Activated CD4-positive, alpha-beta T cell treated with anti-CD3 and anti-CD28 coated beads, Interleukin-2, amount 50 U/mL, for 48 hours (primary cell): ENCODE measurements at regions not wholly inside any gene's neighbourhood (a gene's known extent, or its start where the extent isn't known, plus 50 kb on each side); places are given as distances from the start of the nearest gene placed in this dataset.
"Not testable (repeated sequence)": the region's sequence is repeated elsewhere in the genome, so short reads cannot be mapped to it uniquely, and the experiment has no call there.

Experiments
- DNase-seq, 2 experiments: peaks; one replicate each; pipeline ENCODE4 v3.0.0-alpha.2; 2020

DNA sequence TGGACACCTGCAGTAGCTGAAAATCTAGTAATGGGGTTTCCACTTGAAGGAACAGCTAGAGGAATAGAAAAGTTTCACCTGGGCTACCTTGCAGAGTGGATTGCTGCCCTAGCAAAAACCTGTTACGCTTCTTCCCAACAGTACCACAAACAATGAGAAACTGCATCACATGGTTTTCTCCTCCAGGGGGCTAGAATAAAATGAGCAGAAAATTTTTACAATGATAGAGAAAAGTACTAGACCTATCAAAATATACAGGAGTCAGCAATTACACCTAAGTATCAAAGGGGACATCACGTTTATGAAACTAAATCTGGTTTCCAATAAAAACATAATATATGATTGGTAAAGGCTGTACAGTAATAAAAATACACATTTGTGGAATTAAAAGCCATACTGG lies 423.1 kb upstream of the PITX2 start:
- DNase-seq: no peak

DNA sequence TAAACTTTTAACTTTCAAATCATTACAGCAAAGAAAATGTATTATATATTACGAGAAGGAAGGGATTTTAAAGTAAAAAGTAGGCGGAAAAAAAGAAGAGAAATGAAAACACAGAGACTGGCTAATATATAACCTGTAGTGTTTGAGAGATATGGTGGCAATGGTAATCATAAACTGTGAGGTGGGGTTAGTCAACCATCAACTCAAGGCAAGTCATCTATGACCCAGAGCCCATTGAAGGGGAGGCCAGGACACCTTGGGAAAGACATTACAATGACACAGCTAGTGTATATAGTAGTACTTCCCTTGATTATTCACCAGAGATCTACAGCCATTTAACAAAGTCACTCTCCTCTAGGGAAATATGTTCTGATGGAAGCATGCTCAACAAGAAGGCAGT lies 423.9 kb upstream of the PITX2 start:
- no peak for DNase-seq

DNA sequence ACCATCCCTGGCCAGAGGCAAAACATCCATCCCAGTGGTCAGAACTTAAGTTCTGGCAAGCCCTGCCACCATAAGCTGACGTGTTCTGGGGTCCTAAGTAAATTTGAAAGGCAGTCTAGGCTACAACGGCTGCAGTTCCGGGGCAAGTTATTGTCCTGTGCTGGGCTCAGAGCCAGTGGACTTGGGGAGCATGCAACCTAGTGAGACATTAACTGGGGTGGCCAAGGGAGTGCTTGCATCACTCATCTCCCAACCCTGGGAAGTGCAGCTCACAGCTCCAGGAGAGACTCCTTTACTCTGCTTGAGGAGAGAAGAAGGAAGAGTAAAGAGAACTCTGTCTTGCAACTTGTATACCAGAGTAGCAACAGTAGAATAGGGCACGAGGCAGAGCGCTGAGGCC lies 425.4 kb upstream of the PITX2 start:
- DNase-seq: no peak

DNA sequence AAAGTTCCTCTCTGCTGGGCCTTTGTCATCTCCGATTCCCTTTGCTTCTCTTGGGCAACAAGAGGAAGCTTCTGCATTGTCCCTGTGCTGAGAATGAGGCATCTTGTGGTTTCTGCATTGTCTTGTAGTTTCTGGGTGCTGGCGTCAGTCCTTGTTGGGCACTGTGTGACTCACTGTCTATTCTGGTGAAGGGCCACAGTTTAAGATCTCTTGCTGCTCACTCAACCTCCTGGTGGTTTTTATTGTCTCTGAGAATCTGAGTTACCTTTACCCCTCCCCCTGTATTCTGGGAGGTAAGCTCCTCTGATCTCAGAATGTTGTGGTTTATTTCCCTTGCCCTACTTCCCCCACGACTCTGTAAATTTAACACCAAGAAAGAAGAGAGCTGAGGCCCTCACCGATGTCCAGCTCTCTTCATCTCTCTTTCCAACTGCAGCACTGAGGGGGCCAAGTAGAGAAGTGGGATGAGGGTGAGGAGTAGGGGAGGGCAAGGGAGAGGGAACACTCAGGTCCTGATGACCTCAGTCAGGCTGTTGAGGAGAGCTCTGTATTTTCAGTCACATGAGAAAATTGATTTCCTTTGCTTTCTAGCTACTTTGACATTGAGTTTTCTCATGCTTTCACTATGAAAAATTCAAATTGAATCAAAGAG lies 441.6 kb upstream of the PITX2 start:
- no peak for DNase-seq

DNA sequence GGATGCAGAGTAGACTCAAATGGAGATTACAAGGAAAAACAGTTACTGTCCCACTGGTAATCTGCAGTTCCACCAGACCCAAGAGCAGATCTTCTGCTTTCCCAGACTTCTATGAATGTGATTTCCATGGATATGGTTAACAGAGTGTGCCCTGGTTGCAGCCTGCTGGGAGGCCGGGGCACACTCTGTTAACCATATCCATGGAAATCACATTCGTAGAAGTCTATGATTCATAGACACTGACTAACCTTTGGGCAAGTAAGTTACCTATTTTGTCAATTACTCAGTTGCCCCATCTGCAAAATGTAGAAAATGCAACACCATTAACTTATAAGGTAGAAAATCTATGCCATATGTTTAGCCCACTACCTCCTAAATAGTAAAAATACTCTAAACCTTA lies 443.1 kb upstream of the PITX2 start:
- DNase-seq: no peak

DNA sequence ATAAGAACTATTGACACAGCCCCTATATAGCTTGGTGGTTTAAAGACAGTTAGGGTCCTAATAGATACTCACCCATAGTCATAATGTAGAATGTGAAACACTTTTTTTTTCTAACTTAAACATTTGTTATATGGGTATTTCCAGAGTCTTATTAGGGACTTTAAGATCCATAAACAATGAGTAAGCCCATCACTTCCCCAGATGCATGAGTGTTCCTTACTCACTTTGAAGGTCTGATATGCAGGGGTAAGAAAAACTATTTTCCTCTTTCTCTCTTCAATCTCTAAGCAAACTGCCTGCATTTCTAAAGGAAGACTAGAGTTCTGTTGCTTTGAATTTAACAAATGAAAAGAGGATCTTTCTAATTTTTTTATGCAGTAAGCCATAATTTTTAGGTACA lies 443.6 kb upstream of the PITX2 start:
- no peak for DNase-seq

DNA sequence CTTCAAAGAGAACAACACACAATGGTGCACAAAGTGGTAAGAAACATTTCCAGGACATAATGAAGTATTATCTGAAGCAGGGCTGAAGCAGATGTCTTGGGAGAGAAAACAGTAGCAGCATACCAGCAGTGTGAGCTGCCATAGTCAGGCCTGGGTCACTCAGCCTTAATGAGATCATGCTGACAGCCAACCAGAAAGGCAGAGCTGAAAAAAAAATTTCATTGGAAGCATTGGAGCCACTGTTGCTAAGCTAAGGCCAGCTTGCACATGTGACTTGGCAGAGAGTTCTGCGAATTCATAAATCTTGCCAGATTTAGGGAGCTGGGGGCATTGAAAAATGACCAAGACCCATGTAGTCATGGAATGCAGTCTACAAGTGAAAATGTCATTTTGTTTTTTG lies 444.0 kb upstream of the PITX2 start:
- no peak for DNase-seq

DNA sequence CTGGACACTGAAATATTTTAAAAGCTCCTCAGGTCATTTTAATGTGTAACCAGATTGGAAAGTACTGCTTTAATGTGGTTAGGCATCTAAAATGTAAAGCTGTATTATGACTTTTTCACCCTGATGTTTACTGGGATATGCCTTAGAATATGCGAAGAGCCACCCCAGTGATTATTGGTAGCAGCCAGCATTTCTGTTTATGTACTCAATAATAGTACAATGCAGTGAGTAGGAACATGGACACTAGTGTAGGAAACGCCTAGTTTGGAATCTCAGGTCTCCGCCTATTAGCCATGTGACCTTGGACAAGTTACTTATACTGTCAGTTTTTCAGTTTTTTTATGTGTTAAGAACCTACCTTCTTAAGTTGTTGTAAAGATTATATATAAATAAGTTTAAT lies 446.0 kb upstream of the PITX2 start:
- no peak for DNase-seq

DNA sequence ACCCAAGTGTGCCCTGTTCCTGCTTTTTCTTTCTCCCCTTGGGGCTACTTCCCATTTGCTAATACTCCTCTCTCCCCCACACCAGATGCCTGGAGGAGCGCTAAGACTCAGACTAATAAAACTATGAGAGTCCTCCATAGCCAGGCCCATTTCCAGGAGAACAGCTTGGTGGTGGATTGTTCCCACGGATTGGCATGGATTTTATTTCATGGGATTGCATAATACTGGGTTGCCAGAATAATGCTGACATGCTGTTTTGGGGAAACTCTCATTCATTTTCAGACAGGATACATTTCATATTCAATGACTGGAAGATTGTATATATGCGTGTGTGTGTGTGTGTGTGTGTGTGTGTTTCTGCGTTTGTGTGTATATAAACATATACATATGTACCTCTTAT lies 447.5 kb upstream of the PITX2 start:
- DNase-seq: no peak

DNA sequence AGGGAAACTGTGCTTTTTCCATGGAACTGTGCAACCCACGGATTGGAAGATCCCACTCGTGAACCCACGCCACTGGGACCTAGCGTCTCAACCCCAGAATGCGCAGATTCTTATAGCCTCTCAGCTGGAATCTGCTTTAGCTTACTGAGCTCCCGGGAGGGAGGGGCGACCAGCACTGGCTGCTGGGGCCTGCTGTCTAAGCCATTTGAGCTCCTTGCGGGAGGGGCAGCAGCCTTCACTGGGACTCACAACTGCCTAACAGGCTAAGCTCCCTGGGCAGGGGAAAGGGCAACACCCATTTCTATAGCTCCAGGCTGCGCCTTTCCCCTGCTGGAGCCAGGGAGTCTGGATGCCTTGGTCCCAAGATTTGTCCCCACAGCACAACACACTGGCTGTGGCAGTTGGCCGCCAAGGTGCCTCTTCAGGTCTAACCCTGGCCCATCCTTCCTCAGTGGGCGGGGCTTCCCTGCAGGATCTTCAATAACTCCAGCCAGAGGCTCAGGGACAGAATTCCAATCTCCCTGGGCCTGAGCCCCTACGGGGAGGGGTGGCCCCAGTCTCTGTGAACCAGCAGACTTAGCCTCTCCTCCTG lies 451.7 kb upstream of the PITX2 start:
- no peak for DNase-seq

DNA sequence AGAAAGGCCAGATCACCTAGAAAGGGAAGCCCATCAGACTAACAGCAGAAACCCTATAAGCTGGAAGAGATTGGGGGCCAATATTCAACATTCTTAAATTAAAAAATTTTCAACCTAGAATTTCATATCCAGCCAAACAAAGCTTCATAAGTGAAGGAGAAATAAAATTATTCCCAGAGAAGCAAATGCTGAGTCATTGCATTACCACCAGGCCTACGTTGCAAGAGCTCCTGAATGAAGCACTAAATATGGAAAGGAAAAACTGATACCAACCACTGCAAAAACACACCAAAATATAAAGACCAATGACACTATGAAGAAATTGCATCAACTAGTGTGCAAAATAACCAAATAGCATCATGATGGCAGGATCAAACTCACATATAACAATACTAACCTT lies 453.4 kb upstream of the PITX2 start:
- DNase-seq: not testable (repeated sequence)

DNA sequence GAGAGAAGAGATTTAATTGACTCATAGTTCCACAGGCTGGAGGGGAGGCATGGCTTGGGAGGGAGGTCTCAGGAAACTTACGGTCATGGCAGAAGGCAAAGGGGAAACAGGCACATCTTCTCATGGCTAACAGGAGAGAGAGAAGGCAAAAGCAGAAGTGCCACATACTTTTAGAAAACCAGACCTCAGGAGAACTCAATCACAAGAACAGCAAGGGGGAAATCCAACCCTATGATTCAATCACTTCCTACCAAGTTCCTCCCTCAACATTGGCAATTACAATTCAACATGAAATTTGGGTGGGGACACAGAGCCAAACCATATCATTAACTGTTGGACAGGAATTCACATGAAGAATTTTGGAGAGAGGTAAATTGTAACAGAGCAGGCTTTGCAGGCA lies 485.3 kb upstream of the PITX2 start:
- DNase-seq: no peak

DNA sequence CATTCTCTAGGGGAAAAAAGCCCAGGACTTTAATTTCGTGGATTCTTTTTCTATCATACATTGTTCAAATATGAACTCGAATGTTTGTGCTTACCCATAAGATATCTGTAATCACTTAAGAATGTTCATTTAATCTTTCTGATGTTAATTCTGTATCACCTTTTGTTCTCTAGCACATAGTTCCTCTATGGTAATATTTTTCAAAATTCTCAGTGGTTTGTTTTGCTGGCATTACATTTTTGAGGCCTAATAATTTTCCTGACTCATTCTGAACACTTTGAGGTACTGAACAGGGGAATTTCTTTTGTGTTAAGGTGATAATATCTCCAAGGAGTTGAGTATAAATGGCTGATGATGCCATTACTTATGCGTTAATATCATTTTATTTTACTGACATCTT lies 490.7 kb upstream of the PITX2 start:
- DNase-seq: no peak

DNA sequence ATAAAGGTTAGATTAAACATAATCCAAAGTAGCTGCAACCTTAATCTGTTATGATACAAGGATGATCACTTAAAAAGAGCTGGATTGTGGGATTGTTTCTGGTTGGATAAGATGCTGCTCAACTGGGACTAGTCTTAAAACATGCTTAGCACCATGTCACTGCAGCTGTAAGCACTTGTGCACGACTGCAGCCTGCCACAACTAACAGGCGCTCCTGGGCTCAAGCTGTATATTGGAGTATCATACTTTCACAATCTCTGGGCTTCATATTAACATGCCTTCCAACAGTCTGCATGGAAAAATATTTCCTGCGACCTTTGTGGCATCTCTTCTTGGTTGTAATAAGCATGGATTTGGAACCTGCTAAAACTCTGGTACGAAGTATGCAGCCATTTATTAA lies 493.0 kb upstream of the PITX2 start:
- no peak for DNase-seq

DNA sequence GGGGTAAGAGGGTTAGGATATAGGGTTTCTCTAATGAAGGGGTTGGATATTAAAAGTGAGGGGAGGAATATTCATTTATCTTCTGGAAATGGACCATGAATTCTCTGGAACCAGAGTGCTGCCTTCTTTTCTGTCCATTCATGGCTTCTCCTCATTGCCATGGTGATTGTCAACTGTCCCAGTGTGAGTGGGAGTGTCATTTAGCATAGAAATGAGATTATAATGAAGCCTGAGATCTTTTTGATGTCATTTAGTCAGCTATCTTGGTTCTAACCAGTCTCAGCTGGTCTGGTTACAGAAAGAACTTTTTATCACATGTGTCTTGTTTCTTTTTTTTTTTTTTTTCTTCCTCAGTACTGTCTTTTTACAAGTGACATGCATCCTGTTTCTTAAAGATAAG lies 497.3 kb upstream of the PITX2 start:
- DNase-seq: no peak

DNA sequence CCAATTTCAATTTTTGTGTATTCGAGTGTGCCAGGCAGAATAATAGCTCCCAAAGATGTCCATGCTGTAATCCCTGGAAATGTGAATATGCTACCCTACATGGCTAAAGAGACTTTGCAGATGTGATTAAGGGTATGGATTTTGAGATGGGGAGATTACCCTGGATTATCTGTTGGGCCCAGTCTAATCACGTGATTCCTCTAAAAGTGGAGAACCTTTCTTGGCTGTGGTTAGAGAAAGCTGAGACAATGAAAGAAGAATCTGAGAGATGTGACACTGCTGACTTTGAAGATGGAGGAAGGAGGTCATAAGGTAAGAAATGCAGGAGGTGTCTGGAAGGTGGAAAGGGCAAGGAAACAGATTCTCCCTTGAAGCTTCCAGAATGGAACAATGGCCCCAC lies 503.5 kb upstream of the PITX2 start:
- no peak for DNase-seq

DNA sequence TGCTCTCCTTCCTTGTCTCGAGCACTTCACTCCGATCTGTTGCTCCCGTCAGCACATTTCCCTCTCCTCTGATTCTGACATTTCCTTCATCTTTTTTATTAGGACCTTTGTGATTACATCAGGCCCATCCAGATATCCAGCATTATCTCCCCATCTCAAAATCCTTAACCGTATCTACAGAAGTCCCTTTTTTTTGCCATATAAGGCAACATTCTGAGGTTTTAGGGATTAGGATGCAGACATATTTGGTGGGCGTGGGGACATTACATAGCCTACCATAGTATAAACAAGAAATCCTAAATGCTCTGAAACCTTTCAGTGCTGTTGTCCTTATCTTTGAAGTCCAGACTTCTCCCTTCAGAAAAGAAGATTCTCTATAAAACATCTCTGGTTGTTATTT lies 505.0 kb upstream of the PITX2 start:
- no peak for DNase-seq

DNA sequence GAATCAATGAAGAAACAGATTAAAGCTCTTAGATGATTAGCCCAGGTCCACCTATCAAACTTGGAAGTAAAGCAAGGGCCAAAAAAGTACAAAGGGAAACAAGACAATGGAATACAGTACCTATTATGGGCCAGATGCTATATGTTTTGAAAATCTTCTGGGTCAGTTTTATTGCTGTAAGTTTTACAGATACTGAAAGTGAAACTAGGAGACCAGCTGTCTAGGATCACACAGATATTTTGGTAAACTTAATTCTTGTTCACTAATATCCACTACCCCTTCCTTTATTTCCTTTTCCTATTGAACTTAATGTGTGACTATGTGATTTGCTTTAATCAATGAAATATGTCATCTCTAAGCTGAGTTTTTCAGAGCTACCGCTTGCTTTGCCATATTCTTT lies 505.4 kb upstream of the PITX2 start:
- DNase-seq: no peak

DNA sequence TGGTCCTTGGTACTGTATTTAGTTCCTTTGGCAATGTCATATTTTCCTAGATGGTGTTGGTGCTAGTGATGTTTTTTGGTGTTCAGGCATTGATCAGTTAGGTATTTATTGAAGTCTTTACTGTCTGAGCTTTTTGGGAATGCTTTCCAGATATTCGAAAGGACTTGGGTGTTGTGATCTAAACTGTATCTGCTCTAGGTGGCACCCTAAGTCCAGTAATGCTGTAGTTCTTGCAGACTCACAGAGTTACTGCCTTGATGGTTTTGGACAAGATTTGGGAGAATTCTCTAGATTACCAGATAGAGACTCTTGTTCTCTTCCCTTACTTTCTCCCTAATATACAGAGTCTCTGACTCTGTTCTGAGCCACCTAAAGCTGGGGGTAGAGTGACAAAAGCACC lies 513.6 kb upstream of the PITX2 start:
- no peak for DNase-seq

DNA sequence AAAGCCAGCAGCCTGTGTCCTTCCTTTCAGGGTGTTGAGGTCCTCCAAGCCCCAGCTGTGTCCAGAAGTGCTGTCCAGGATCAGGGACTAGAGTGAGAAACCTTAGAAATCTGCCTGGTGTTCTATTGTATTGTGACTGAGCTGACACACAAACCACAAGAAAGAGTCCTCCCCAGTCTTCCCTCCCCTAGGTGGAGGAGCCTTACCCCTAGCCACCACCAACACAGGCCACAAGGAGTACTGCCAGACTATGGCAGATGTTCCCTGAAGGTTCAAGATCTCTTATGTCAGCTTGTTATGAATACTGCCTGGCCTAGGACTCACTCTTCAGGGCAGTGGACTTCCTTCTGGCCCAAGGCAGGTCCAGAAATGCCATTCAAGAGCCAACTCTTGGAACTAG lies 514.1 kb upstream of the PITX2 start:
- DNase-seq: no peak

DNA sequence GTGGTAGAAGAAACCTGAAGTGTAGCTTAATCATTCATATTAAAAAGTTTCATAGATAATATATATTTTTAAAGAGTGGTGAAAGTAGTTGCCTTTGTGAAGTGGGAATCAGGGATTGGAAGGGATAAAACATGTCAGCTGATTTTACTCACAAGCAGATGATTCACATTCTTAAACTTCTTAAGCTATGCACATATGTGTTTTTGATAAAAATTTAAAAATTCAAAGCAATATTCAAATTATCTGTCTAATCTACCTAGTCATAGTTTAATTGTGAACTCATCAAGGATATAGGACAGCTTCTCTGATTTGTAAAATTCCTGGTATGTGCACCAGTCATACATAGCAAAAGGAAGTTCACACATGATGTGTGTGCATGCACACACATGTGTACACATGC lies 520.6 kb upstream of the PITX2 start:
- DNase-seq: no peak

DNA sequence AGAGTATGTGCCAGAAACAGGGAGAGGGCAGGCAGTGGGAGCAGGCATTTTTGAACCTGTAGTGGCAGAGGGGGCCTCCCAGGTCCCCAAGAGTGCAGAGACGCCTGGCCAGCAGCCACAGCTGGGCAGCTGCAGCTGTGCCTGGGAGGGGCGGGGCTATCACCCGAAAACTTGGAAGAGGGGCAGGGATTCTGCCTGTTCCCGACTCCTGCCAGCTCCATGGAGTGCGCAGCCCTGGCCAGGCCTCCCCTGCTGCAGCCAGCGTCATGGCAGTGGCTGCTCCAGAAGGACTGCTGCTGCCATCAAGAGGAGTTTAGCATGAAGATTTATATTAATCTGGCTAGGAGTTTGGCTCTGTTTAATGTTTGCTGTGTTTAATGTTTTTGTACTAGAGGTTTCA lies 532.1 kb upstream of the PITX2 start:
- DNase-seq: no peak

DNA sequence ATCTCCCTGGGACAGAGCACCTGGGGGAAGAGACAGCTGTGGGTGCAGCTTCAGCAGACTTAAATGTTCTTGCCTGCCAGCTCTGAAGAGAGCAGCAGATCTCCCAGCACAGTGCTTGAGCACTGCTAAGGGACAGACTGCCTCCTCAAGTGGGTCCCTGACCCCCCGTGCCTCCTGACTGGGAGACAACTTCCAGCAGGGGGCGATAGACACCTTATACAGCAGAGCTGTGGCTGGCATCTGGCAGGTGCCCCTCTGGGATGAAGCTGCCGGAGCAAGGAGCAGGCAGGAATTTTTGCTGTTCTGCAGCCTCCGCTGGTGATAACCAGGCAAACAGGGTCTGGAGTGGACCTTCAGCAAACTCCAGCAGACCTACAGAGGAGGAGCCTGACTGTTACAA lies 541.7 kb upstream of the PITX2 start:
- DNase-seq: peak in 1 of 2 experiments; percentile 9

DNA sequence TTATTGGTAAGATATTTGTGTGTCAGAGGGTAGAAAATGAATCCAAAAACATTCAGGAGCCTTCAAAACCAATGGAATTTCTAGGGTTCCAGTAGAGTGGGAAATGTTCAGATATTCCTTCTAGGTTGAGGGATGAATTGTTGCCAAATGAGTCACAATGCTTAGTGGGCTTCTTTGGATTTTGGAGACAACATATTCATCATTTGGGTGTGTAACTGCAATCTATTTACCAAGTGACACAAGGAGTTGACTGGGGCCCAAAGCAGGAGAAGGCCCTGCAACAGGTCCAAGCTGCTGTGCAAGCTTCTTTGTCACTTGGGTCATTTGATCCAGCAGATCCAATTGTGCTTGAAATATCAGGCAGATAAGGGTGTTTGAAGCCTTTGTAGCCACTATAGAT lies 551.5 kb upstream of the PITX2 start:
- DNase-seq: no peak

DNA sequence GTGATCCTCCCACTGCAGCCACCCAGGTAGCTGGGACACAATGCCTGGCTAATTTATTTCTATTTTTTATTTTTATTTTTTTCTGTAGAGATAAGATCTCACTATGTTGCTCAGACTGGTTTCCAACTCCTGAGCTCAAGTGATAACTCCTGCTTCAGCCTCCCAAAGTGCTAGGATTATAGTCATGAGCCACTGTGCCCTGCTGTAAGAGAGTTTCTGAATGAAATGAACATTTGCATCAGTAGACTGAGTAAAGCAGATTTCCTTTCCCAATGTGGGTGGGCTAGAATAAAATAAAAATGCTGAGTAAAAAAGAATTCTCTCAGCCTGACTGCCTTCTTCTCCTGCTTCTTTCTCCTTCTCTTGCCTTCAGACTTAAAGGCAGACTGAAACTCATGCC lies 555.4 kb upstream of the PITX2 start:
- DNase-seq: no peak

DNA sequence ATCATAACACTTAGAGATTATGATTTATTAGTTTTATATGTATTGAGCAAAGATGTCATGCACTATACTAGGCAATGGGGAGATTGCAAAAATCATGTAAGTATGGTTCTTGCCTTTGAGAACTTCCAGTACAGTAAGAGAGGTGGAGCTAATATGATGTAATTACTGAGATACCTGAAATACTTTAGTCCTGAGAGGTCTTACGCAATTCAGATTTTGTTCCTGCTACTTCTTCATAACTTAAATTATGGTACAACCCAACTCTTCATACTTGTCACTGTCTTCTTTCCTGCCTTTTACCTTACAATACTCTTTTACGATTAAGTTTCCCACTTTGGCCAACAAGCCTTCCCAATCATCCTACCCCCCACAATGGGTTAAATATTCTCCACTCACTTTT lies 564.2 kb upstream of the PITX2 start:
- DNase-seq: no peak
